GM12878 (cell line): ENCODE measurements at regions not wholly inside any gene's neighbourhood (a gene's known extent, or its start where the extent isn't known, plus 50 kb on each side); places are given as distances from the start of the nearest gene placed in this dataset.

Experiments used
- ATAC-seq: fragments of 200-7000 bp; cut with Tn5 transposase; 3 replicates; pipeline ENCODE4 v1.9.1; 2020; ENCODE audit warnings: mild to moderate bottlenecking, moderate library complexity
- BruUV-seq: library from RNA; stranded (reverse); fragments of 400-500 nt; replicated peaks from 2 replicates; lab custom pipeline; 2021; lab: Mats Ljungman, UMichigan
- CTCF ChIA-PET: fragments of 300-600 bp; sonication (Branson Sonifier 250); formaldehyde crosslinking; extraction: SDS; loops from one replicate; lab custom pipeline; 2021; ENCODE audit warnings: inconsistent platforms; lab: Yijun Ruan, JAX
- POLR2A ChIA-PET: fragments of 350-600 bp; formaldehyde crosslinking; extraction: SDS; loops from one replicate; lab custom pipeline; 2021; ENCODE audit warnings: inconsistent platforms; lab: Charles Lee
- RAD21 ChIA-PET: fragments of 300-600 bp; sonication (Branson Sonifier 250); formaldehyde crosslinking; loops from one replicate; lab custom pipeline; 2023; ENCODE audit warnings: antibody characterized with exemption; ENCODE audit not compliant: unreplicated experiment; lab: Charles Lee
- SMC1A ChIA-PET: fragments of 300-600 bp; sonication (Branson Sonifier 250); formaldehyde crosslinking; loops from one replicate; lab custom pipeline; 2023; ENCODE audit not compliant: unreplicated experiment, uncharacterized antibody; lab: Charles Lee
- DNase-seq: peaks from one replicate; pipeline ENCODE4 v3.0.0-alpha.2; 2011; ENCODE audit warnings: low read depth, low spot score
- FAIRE-seq: peaks from 3 replicates; lab custom pipeline; 2011; peaks lifted over from hg19 to GRCh38; lab: Jason Lieb, UNC
- H2AFZ ChIP-seq: 2 replicates; pipeline ENCODE4 v1.6.0; 2011; ENCODE audit warnings: low read depth, low read length, control low read depth; ENCODE audit not compliant: control insufficient read depth
- H3K27ac ChIP-seq: 2 replicates; pipeline ENCODE4 v1.5.1; 2011; ENCODE audit warnings: control low read depth; ENCODE audit not compliant: control insufficient read depth, insufficient read depth
- H3K27me3 ChIP-seq, 2 experiments: replicated peaks in 1 of 2; 2 replicates each; pipeline versions ENCODE4 v1.6.0 to v1.6.1; 2011; ENCODE audit warnings: low read length in 1 of 2; ENCODE audit not compliant: control insufficient read depth in 2 of 2, insufficient read depth in 2 of 2
- H3K36me3 ChIP-seq, 2 experiments: 2 replicates each; pipeline ENCODE4 v1.5.1; 2011; ENCODE audit warnings: low read length in 1 of 2; ENCODE audit not compliant: control insufficient read depth in 2 of 2, insufficient read depth in 2 of 2
- H3K4me1 ChIP-seq: 2 replicates; pipeline ENCODE4 v1.6.1; 2011; ENCODE audit warnings: mild to moderate bottlenecking, low read length, moderate library complexity, mixed read lengths; ENCODE audit not compliant: control insufficient read depth, insufficient read depth
- H3K4me2 ChIP-seq: 2 replicates; pipeline ENCODE4 v1.6.0; 2011; ENCODE audit warnings: control low read depth; ENCODE audit not compliant: control insufficient read depth, insufficient read depth
- H3K4me3 ChIP-seq: fragments of 200-600 bp; sonication (generic); 2 replicates; pipeline ENCODE4 v1.5.1; 2016
- H3K79me2 ChIP-seq: 2 replicates; pipeline ENCODE4 v1.6.0; 2011; ENCODE audit warnings: low read length; ENCODE audit not compliant: control insufficient read depth, insufficient read depth
- H3K9ac ChIP-seq: 2 replicates; pipeline ENCODE4 v1.8.0; 2011; ENCODE audit warnings: low read length, control low read depth, mixed read lengths; ENCODE audit not compliant: control insufficient read depth, insufficient read depth
- H3K9me3 ChIP-seq: replicated peaks from 3 replicates; pipeline ENCODE4 v1.5.1; 2011; ENCODE audit warnings: mild to moderate bottlenecking, low read length; ENCODE audit not compliant: control insufficient read depth, insufficient read depth
- H4K20me1 ChIP-seq: 2 replicates; pipeline ENCODE4 v1.6.0; 2011; ENCODE audit not compliant: control insufficient read depth, insufficient read depth
- GATAD2B ChIP-seq: fragments of 450-650 bp; conservative IDR thresholded peaks from 2 replicates; pipeline ENCODE4 v1.6.1; 2017; ENCODE audit warnings: low read depth, mild to moderate bottlenecking, moderate library complexity
- NFIC ChIP-seq: IDR thresholded peaks from 2 replicates; pipeline ENCODE4 v1.6.1; 2012; ENCODE audit warnings: low read depth, mild to moderate bottlenecking, inconsistent platforms, low read length, moderate library complexity
- RUNX3 ChIP-seq: IDR thresholded peaks from 2 replicates; pipeline ENCODE4 v1.6.1; 2012; ENCODE audit warnings: low read length, inconsistent platforms
- WGBS: methylation state at CpG from one replicate; pipeline ENCODE4 v1.1.6; 2016; ENCODE audit warnings: low lambda C conversion rate; ENCODE audit not compliant: insufficient replicate concordance, insufficient coverage; ENCODE audit errors: missing lambda C conversion rate; 5-methylcytosine and 5-hydroxymethylcytosine counted together
- in situ Hi-C: fragments of 300-500 bp; cut with MboI; formaldehyde crosslinking; loops from 9 replicates; pipeline ENCODE4 v1.14.3; 2018; ENCODE audit warnings: mixed read lengths
- intact Hi-C: fragments of 100-400 bp; cut with micrococcal nuclease; formaldehyde crosslinking; loops from one replicate; pipeline ENCODE4 v1.14.2; 2022; ENCODE audit not compliant: unreplicated experiment
- TF ChIP-seq, protein P1 (sequence below): fragments of 450-650 bp; IDR thresholded peaks from 2 replicates; pipeline ENCODE4 v1.6.1; 2017; ENCODE audit warnings: mild to moderate bottlenecking, low read depth, inconsistent platforms; ENCODE audit not compliant: poor library complexity, severe bottlenecking

DNA sequence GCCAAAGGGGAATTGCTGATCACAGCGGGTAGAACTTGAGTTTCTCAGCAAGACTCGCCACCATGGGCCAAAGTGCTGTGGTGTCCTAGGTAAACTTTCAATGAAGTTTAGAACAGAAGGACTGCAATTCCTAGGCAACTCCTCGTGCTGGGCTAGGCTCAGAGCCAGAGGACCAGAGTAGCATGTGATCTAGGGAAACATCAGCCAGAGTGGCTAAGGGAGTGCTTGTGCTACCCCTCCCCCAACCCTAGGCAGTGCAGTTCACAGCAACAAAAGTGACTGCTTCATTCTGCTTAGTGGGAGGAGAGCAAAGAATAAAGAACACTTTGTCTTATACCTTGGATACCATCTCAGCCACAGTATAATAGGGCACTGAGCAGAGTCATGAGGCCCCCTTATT lies 1658.6 kb upstream of the MIR17HG start (continued):
- no peak for TF ChIP-seq NFIC

GRCh38 chr13:89694451-89694850 lies 1653.0 kb upstream of the MIR17HG start:
- in situ Hi-C loops, result no loop called here
- RAD21 ChIA-PET, result interaction anchor here (0.8 to 3.1 kb wide), 2 partner anchors 10 to 14 kb away, joined by 4 to 7 read pairs; no protein-coding TSS in a partner anchor
- H2AFZ ChIP-seq, result no peak overlapping the region

More at GRCh38 chr13:89694451-89694850, 1653.0 kb upstream of the MIR17HG start:
- intact Hi-C loops, result loop anchor here (10.0 kb wide), 1 partner anchor 330 kb away; no protein-coding TSS in a partner anchor
- no peaks in the 10 kb centered on the region for H4K20me1 ChIP-seq
- no peak overlapping the region for H3K27ac ChIP-seq
- no peaks in the 10 kb centered on the region for H3K9me3 ChIP-seq
- no peaks in the 10 kb centered on the region for H3K79me2 ChIP-seq
- 0% methylated on average over 1 of the region's 1 CpG for WGBS
- BruUV-seq, result no TSS peak
- H3K4me1 ChIP-seq, result no peaks in the 10 kb centered on the region
- H3K27me3 ChIP-seq, result no peaks in the 10 kb centered on the region
- H3K4me2 ChIP-seq, result no peak overlapping the region
- no peak overlapping the region for H3K9ac ChIP-seq
- no peak for FAIRE-seq
- TF ChIP-seq GATAD2B, result no peak
- no peak for TF ChIP-seq RUNX3
- TF ChIP-seq, protein P1, sequence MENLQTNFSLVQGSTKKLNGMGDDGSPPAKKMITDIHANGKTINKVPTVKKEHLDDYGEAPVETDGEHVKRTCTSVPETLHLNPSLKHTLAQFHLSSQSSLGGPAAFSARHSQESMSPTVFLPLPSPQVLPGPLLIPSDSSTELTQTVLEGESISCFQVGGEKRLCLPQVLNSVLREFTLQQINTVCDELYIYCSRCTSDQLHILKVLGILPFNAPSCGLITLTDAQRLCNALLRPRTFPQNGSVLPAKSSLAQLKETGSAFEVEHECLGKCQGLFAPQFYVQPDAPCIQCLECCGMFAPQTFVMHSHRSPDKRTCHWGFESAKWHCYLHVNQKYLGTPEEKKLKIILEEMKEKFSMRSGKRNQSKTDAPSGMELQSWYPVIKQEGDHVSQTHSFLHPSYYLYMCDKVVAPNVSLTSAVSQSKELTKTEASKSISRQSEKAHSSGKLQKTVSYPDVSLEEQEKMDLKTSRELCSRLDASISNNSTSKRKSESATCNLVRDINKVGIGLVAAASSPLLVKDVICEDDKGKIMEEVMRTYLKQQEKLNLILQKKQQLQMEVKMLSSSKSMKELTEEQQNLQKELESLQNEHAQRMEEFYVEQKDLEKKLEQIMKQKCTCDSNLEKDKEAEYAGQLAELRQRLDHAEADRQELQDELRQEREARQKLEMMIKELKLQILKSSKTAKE, result no peak
- no peak for DNase-seq
- no peak for ATAC-seq
- H3K36me3 ChIP-seq, result no peaks in the 10 kb centered on the region
- ChIA-PET POLR2A (no interaction called here), SMC1A (interaction anchor here (1.8 kb wide), 1 partner anchor 14 kb away, joined by 10 read pairs; no protein-coding TSS in a partner anchor), CTCF (no interaction called here)
- H3K4me3 ChIP-seq, result no peak overlapping the region
